SK-N-SH treated with all-trans-retinoic acid at 6 μM for 48 hours (cell line): ENCODE measurements at regions not wholly inside any gene's neighbourhood (a gene's known extent, or its start where the extent isn't known, plus 50 kb on each side); places are given as distances from the start of the nearest gene placed in this dataset.

Experiments used
- ATAC-seq: fragments of 200-7000 bp; cut with Tn5 transposase; 3 replicates; pipeline ENCODE4 v1.9.1; 2020; ENCODE audit warnings: mild to moderate bottlenecking, moderate library complexity
- ARNTL ChIP-seq: fragments of 450-650 bp; formaldehyde crosslinking; IDR thresholded peaks from 2 replicates; pipeline ENCODE4 v1.5.0; 2020; ENCODE audit warnings: low read depth, mild to moderate bottlenecking, moderate library complexity, borderline replicate concordance
- BACH2 ChIP-seq: fragments of 250-450 bp; sonication (Bioruptor Pico); IDR thresholded peaks from 2 replicates; pipeline ENCODE4 v1.9.0; 2021; ENCODE audit warnings: mild to moderate bottlenecking, borderline replicate concordance
- CSDC2 ChIP-seq: fragments of 250-450 bp; sonication (Bioruptor Pico); IDR thresholded peaks from 2 replicates; pipeline ENCODE4 v1.5.0; 2020; ENCODE audit warnings: mild to moderate bottlenecking, moderate library complexity
- ESRRG ChIP-seq: fragments of 250-450 bp; sonication (Bioruptor Pico); IDR thresholded peaks from 2 replicates; pipeline ENCODE4 v1.6.1; 2021; ENCODE audit warnings: mild to moderate bottlenecking
- GLIS3 ChIP-seq: fragments of 250-450 bp; sonication (Bioruptor Pico); IDR thresholded peaks from 2 replicates; pipeline ENCODE4 v1.5.0; 2020; ENCODE audit warnings: mild to moderate bottlenecking, moderate library complexity
- ISL1 ChIP-seq: fragments of 250-450 bp; sonication (Bioruptor Pico); IDR thresholded peaks from 2 replicates; pipeline ENCODE4 v2.1.2; 2022; ENCODE audit warnings: mild to moderate bottlenecking, moderate library complexity
- OSR1 ChIP-seq: fragments of 250-450 bp; sonication (Bioruptor Pico); IDR thresholded peaks from 2 replicates; pipeline ENCODE4 v1.8.0; 2022; ENCODE audit warnings: moderate library complexity, mild to moderate bottlenecking, inconsistent platforms
- PPARA ChIP-seq: fragments of 250-450 bp; sonication (Bioruptor Pico); IDR thresholded peaks from 2 replicates; pipeline ENCODE4 v1.5.0; 2020; ENCODE audit warnings: mild to moderate bottlenecking, borderline replicate concordance
- SNAI2 ChIP-seq: fragments of 250-450 bp; sonication (Bioruptor Pico); IDR thresholded peaks from 2 replicates; pipeline ENCODE4 v1.5.0; 2020; ENCODE audit warnings: mild to moderate bottlenecking, moderate library complexity
- TCF4 ChIP-seq: fragments of 250-450 bp; sonication (Bioruptor Pico); IDR thresholded peaks from 2 replicates; pipeline ENCODE4 v1.8.0; 2021; ENCODE audit warnings: mild to moderate bottlenecking, moderate library complexity, borderline replicate concordance
- TOX ChIP-seq: fragments of 250-450 bp; sonication (Bioruptor Pico); IDR thresholded peaks from 2 replicates; pipeline ENCODE4 v1.8.0; 2021; ENCODE audit warnings: mild to moderate bottlenecking, moderate library complexity, borderline replicate concordance
- ZC3H10 ChIP-seq: fragments of 250-450 bp; sonication (Bioruptor Pico); IDR thresholded peaks from 2 replicates; pipeline ENCODE4 v1.5.1; 2021; ENCODE audit warnings: mild to moderate bottlenecking, moderate library complexity
- ZFP3 ChIP-seq: fragments of 250-450 bp; sonication (Bioruptor Pico); IDR thresholded peaks from 2 replicates; pipeline ENCODE4 v1.5.0; 2020; ENCODE audit warnings: mild to moderate bottlenecking, moderate library complexity
- ZNF565 ChIP-seq: fragments of 450-650 bp; formaldehyde crosslinking; conservative IDR thresholded peaks from 2 replicates; pipeline ENCODE4 v1.5.0; 2020; ENCODE audit warnings: low read depth, mild to moderate bottlenecking, moderate library complexity
- ZNF70 ChIP-seq: fragments of 450-650 bp; formaldehyde crosslinking; IDR thresholded peaks from 2 replicates; pipeline ENCODE4 v1.5.0; 2020; ENCODE audit warnings: mild to moderate bottlenecking, moderate library complexity
- ZNF8 ChIP-seq: fragments of 450-650 bp; formaldehyde crosslinking; IDR thresholded peaks from 2 replicates; pipeline ENCODE4 v1.5.0; 2020; ENCODE audit warnings: mild to moderate bottlenecking, moderate library complexity
- TF ChIP-seq, protein P1 (sequence below): fragments of 250-450 bp; sonication (Bioruptor Pico); IDR thresholded peaks from 2 replicates; pipeline ENCODE4 v1.5.1; 2020; ENCODE audit warnings: low read depth, mild to moderate bottlenecking, moderate library complexity
- TF ChIP-seq, protein P2 (sequence below): fragments of 250-450 bp; sonication (Bioruptor Pico); IDR thresholded peaks from 2 replicates; pipeline ENCODE4 v1.5.0; 2020; ENCODE audit warnings: mild to moderate bottlenecking, moderate library complexity
- TF ChIP-seq, protein P3 (sequence below): fragments of 250-450 bp; sonication (Bioruptor Pico); IDR thresholded peaks from 2 replicates; pipeline ENCODE4 v1.8.0; 2021; ENCODE audit warnings: low read depth, mild to moderate bottlenecking, moderate library complexity, borderline replicate concordance
- TF ChIP-seq, protein P4 (sequence below): fragments of 250-450 bp; sonication (Bioruptor Pico); IDR thresholded peaks from 2 replicates; pipeline ENCODE4 v1.8.0; 2020; ENCODE audit warnings: mild to moderate bottlenecking, moderate library complexity, borderline replicate concordance
- TF ChIP-seq, protein P5 (sequence below): fragments of 250-450 bp; sonication (Bioruptor Pico); IDR thresholded peaks from 2 replicates; pipeline ENCODE4 v1.5.1; 2021; ENCODE audit warnings: mild to moderate bottlenecking, moderate library complexity

DNA sequence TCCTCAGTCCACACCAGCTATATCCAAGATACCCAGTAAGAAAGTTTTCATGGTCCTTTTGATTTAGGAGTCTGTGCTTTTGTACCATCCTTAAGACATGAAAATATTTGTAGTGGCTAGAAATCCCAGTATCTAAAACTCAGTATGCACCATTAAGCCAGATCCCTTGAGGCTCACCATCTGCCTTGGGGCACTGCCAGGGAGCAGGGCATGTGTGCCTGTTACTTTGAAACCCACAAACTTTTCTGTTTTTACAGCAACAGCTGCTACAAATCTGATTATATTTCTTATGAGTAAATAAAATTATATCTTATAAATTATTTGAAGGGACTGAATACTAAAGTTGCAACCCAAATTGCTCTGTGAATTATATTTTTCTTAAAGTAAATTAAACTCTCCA, 290.5 kb upstream of the MANEA start:
- no peak for ATAC-seq
- TF ChIP-seq ARNTL (no peak), BACH2 (CRISPR knock-in tag) (no peak), CSDC2 (no peak), TOX (CRISPR knock-in tag) (no peak), SNAI2 (CRISPR knock-in tag) (no peak), ESRRG (CRISPR knock-in tag) (no peak), GLIS3 (CRISPR knock-in tag) (no peak), ZNF8 (no peak), ZNF70 (CRISPR knock-in tag) (no peak), ISL1 (CRISPR knock-in tag) (no peak), PPARA (CRISPR knock-in tag) (no peak), ZFP3 (CRISPR knock-in tag) (no peak), ZNF565 (CRISPR knock-in tag) (no peak), ZC3H10 (CRISPR knock-in tag) (no peak), TCF4 (CRISPR knock-in tag) (no peak)
- TF ChIP-seq, protein P1, sequence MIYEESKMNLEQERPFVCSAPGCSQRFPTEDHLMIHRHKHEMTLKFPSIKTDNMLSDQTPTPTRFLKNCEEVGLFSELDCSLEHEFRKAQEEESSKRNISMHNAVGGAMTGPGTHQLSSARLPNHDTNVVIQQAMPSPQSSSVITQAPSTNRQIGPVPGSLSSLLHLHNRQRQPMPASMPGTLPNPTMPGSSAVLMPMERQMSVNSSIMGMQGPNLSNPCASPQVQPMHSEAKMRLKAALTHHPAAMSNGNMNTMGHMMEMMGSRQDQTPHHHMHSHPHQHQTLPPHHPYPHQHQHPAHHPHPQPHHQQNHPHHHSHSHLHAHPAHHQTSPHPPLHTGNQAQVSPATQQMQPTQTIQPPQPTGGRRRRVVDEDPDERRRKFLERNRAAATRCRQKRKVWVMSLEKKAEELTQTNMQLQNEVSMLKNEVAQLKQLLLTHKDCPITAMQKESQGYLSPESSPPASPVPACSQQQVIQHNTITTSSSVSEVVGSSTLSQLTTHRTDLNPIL (CRISPR knock-in tag), result no peak
- TF ChIP-seq, protein P2, sequence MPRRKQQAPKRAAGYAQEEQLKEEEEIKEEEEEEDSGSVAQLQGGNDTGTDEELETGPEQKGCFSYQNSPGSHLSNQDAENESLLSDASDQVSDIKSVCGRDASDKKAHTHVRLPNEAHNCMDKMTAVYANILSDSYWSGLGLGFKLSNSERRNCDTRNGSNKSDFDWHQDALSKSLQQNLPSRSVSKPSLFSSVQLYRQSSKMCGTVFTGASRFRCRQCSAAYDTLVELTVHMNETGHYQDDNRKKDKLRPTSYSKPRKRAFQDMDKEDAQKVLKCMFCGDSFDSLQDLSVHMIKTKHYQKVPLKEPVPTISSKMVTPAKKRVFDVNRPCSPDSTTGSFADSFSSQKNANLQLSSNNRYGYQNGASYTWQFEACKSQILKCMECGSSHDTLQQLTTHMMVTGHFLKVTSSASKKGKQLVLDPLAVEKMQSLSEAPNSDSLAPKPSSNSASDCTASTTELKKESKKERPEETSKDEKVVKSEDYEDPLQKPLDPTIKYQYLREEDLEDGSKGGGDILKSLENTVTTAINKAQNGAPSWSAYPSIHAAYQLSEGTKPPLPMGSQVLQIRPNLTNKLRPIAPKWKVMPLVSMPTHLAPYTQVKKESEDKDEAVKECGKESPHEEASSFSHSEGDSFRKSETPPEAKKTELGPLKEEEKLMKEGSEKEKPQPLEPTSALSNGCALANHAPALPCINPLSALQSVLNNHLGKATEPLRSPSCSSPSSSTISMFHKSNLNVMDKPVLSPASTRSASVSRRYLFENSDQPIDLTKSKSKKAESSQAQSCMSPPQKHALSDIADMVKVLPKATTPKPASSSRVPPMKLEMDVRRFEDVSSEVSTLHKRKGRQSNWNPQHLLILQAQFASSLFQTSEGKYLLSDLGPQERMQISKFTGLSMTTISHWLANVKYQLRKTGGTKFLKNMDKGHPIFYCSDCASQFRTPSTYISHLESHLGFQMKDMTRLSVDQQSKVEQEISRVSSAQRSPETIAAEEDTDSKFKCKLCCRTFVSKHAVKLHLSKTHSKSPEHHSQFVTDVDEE (CRISPR knock-in tag), result no peak
- TF ChIP-seq, protein P3, sequence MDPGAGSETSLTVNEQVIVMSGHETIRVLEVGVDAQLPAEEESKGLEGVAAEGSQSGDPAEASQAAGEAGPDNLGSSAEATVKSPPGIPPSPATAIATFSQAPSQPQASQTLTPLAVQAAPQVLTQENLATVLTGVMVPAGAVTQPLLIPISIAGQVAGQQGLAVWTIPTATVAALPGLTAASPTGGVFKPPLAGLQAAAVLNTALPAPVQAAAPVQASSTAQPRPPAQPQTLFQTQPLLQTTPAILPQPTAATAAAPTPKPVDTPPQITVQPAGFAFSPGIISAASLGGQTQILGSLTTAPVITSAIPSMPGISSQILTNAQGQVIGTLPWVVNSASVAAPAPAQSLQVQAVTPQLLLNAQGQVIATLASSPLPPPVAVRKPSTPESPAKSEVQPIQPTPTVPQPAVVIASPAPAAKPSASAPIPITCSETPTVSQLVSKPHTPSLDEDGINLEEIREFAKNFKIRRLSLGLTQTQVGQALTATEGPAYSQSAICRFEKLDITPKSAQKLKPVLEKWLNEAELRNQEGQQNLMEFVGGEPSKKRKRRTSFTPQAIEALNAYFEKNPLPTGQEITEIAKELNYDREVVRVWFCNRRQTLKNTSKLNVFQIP (CRISPR knock-in tag), result no peak
- TF ChIP-seq, protein P4, sequence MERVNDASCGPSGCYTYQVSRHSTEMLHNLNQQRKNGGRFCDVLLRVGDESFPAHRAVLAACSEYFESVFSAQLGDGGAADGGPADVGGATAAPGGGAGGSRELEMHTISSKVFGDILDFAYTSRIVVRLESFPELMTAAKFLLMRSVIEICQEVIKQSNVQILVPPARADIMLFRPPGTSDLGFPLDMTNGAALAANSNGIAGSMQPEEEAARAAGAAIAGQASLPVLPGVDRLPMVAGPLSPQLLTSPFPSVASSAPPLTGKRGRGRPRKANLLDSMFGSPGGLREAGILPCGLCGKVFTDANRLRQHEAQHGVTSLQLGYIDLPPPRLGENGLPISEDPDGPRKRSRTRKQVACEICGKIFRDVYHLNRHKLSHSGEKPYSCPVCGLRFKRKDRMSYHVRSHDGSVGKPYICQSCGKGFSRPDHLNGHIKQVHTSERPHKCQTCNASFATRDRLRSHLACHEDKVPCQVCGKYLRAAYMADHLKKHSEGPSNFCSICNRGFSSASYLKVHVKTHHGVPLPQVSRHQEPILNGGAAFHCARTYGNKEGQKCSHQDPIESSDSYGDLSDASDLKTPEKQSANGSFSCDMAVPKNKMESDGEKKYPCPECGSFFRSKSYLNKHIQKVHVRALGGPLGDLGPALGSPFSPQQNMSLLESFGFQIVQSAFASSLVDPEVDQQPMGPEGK (CRISPR knock-in tag), result no peak

DNA sequence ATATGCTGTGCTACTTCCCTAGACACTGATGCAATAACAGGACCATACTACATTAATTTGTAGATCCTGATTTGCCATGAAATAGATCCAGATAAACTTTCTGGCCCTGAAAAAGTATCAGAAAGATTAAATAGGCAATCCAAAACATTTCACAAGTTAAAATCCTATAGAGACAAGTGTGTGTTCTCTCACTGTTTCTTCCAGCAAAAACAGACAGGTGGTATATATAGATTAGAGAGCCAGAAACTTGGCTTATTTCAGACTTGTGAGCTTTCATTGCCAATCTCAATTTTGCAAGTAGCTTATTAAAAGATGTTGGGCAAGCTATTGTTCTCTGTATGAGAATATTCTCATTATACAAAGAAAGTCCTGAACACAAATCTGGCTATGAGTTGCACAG, 289.1 kb upstream of the MANEA start:
- ATAC-seq, result no peak
- TF ChIP-seq, protein P4 (CRISPR knock-in tag), result no peak
- no peak for TF ChIP-seq CSDC2
- TF ChIP-seq, all 23 proteins: peak for 0

DNA sequence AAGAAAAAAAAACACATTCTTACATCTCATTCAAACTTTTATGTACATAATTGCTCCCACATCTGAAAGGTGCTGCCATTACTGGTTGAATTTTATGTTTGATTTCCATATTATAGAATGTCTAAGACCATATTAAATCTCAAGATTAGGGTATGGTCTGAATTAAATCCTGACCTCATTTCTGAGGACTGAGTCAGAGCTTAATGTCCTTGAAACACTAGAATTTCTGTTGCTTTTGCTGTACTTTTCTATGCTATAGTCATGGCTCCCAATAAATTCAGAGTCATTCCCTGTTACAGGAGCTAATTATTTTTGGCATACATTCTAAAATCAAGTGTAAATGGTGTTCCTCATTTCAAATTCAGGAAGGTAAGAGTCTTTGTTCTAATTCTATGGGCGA, 285.3 kb upstream of the MANEA start:
- ATAC-seq, result 0 out of 3 replicates have a peak, but pooled peaks have one; percentile 37
- TF ChIP-seq, protein P3 (CRISPR knock-in tag), result no peak
- TF ChIP-seq ZNF565 (CRISPR knock-in tag) (no peak), OSR1 (CRISPR knock-in tag) (no peak), TCF4 (CRISPR knock-in tag) (no peak), ARNTL (no peak), ZNF8 (no peak), SNAI2 (CRISPR knock-in tag) (no peak)
- TF ChIP-seq, protein P5, sequence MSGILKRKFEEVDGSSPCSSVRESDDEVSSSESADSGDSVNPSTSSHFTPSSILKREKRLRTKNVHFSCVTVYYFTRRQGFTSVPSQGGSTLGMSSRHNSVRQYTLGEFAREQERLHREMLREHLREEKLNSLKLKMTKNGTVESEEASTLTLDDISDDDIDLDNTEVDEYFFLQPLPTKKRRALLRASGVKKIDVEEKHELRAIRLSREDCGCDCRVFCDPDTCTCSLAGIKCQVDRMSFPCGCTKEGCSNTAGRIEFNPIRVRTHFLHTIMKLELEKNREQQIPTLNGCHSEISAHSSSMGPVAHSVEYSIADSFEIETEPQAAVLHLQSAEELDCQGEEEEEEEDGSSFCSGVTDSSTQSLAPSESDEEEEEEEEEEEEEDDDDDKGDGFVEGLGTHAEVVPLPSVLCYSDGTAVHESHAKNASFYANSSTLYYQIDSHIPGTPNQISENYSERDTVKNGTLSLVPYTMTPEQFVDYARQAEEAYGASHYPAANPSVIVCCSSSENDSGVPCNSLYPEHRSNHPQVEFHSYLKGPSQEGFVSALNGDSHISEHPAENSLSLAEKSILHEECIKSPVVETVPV, result no peak
- TF ChIP-seq, protein P2 (CRISPR knock-in tag), result no peak
